Neuronal stem cell (in vitro differentiated cells): ENCODE measurements at regions not wholly inside any gene's neighbourhood (a gene's known extent, or its start where the extent isn't known, plus 50 kb on each side); places are given as distances from the start of the nearest gene placed in this dataset.

Source experiments
- DNase-seq: peaks from one replicate; pipeline ENCODE4 v3.0.0-alpha.2; 2013; ENCODE audit warnings: low spot score
- H2AFZ ChIP-seq: one replicate; pipeline ENCODE4 v1.6.1; 2013; ENCODE audit warnings: mild to moderate bottlenecking, low read length, inconsistent platforms
- H2AK5ac ChIP-seq: 2 replicates; pipeline ENCODE4 v1.6.1; 2013; ENCODE audit warnings: low read depth, mild to moderate bottlenecking, inconsistent platforms, low read length, moderate library complexity, mixed read lengths
- H2BK120ac ChIP-seq: 2 replicates; pipeline ENCODE4 v1.6.1; 2013; ENCODE audit warnings: low read depth, mild to moderate bottlenecking, inconsistent platforms, low read length, moderate library complexity, mixed read lengths
- H2BK12ac ChIP-seq: one replicate; pipeline ENCODE4 v1.6.1; 2013; ENCODE audit warnings: low read length, inconsistent platforms
- H2BK15ac ChIP-seq: 2 replicates; pipeline ENCODE4 v1.6.1; 2013; ENCODE audit warnings: mild to moderate bottlenecking, low read length, inconsistent platforms, mixed read lengths
- H2BK5ac ChIP-seq: one replicate; pipeline ENCODE4 v1.6.1; 2013; ENCODE audit warnings: inconsistent platforms, mild to moderate bottlenecking, low read length, moderate library complexity
- H3K14ac ChIP-seq: one replicate; pipeline ENCODE4 v1.6.1; 2013; ENCODE audit warnings: low read length, inconsistent platforms
- H3K18ac ChIP-seq: 2 replicates; pipeline ENCODE4 v1.6.1; 2013; ENCODE audit warnings: low read length, inconsistent platforms
- H3K23ac ChIP-seq: 2 replicates; pipeline ENCODE4 v1.6.1; 2013; ENCODE audit warnings: low read depth, mild to moderate bottlenecking, mixed read lengths, low read length, inconsistent platforms; ENCODE audit not compliant: poor library complexity
- H3K27ac ChIP-seq: replicated peaks from 3 replicates; pipeline ENCODE4 v1.5.1; 2013; ENCODE audit warnings: low read length, inconsistent platforms
- H3K27me3 ChIP-seq, 3 experiments: 2 replicates each; pipeline ENCODE4 v1.6.1; 2013; ENCODE audit warnings: low read length in 3 of 3, mild to moderate bottlenecking in 2 of 3, inconsistent platforms in 1 of 3, low read depth in 1 of 3, mixed read lengths in 1 of 3, moderate library complexity in 1 of 3; ENCODE audit not compliant: control insufficient read depth in 3 of 3, insufficient read depth in 3 of 3
- H3K36me3 ChIP-seq, 2 donors: replicated peaks in 1 of 2; 2 replicates each; pipeline ENCODE4 v1.6.1; 2013; ENCODE audit warnings: low read length in 2 of 2; ENCODE audit not compliant: control insufficient read depth in 2 of 2, insufficient read depth in 2 of 2
- H3K4ac ChIP-seq: 2 replicates; pipeline ENCODE4 v1.6.1; 2013; ENCODE audit warnings: inconsistent platforms, mild to moderate bottlenecking, low read length, moderate library complexity
- H3K4me1 ChIP-seq, 2 donors: 1 replicate in 1 of 2; 2 replicates in 1 of 2; pipeline ENCODE4 v1.6.1; 2013; ENCODE audit warnings: low read length in 2 of 2, low read depth in 1 of 2; ENCODE audit not compliant: control insufficient read depth in 2 of 2, insufficient read depth in 1 of 2
- H3K4me2 ChIP-seq: one replicate; pipeline ENCODE4 v1.6.1; 2013; ENCODE audit warnings: mild to moderate bottlenecking, low read length, inconsistent platforms; ENCODE audit not compliant: insufficient read depth, poor library complexity, severe bottlenecking
- H3K4me3 ChIP-seq, 2 donors: 2 replicates each; pipeline ENCODE4 v1.5.1; 2013; ENCODE audit warnings: low read length in 2 of 2, mild to moderate bottlenecking in 2 of 2, inconsistent platforms in 1 of 2, moderate library complexity in 1 of 2
- H3K79me1 ChIP-seq: one replicate; pipeline ENCODE4 v1.6.1; 2013; ENCODE audit warnings: low read depth, mild to moderate bottlenecking, inconsistent platforms, low read length, moderate library complexity
- H3K9ac ChIP-seq: one replicate; pipeline ENCODE4 v1.6.1; 2013; ENCODE audit warnings: mild to moderate bottlenecking, low read depth, low read length, inconsistent platforms; ENCODE audit not compliant: poor library complexity
- H3K9me3 ChIP-seq, 2 donors: replicated peaks in 1 of 2; 2 replicates each; pipeline versions ENCODE3 to v1.6.1; 2013; ENCODE audit warnings: low read length in 2 of 2, mild to moderate bottlenecking in 2 of 2, inconsistent platforms in 1 of 2, low read depth in 1 of 2, mixed read lengths in 1 of 2, moderate library complexity in 1 of 2; ENCODE audit not compliant: control insufficient read depth in 2 of 2, insufficient read depth in 1 of 2
- H4K8ac ChIP-seq: one replicate; pipeline ENCODE4 v1.6.1; 2013; ENCODE audit warnings: low read depth, mild to moderate bottlenecking, inconsistent platforms, low read length, moderate library complexity
- H4K91ac ChIP-seq: one replicate; pipeline ENCODE4 v1.6.1; 2013; ENCODE audit warnings: low read length, low read depth, mild to moderate bottlenecking, inconsistent platforms; ENCODE audit not compliant: poor library complexity
- WGBS, 2 donors: extraction: QIAGEN DNeasy Blood & Tissue Kit; methylation state at CpG; one replicate each; pipeline ENCODE4 v1.1.7; 2013; ENCODE audit warnings: missing lambda C conversion rate in 2 of 2, mixed read lengths in 1 of 2; ENCODE audit not compliant: insufficient read length in 2 of 2, insufficient replicate concordance in 1 of 2; ENCODE audit errors: extremely low coverage in 2 of 2; 5-methylcytosine and 5-hydroxymethylcytosine counted together

GRCh38 chr2:109070290-109070689, 58.7 kb upstream of the SH3RF3 start:
- Histone ChIP-seq H3K9me3 (no peaks in the 10 kb centered on the region), H2BK5ac (no peak overlapping the region), H3K4ac (no peak overlapping the region), H3K27me3 (no peaks in the 10 kb centered on the region), H3K27ac (no peak overlapping the region), H2BK120ac (no peak overlapping the region), H3K4me3 (no peak overlapping the region), H2AK5ac (no peak overlapping the region), H3K36me3 (no peaks in the 10 kb centered on the region), H3K79me1 (no peaks in the 10 kb centered on the region), H3K4me1 (peaks cover 0 to 8% of the 10 kb centered on the region in 2 donors), H2AFZ (no peak overlapping the region), H3K4me2 (no peak overlapping the region), H3K14ac (no peak overlapping the region), H3K23ac (no peak overlapping the region), H2BK12ac (no peak overlapping the region), H4K91ac (no peak overlapping the region), H2BK15ac (no peak overlapping the region), H3K18ac (no peak overlapping the region), H3K9ac (no peak overlapping the region), H4K8ac (no peak overlapping the region)
- no peak for DNase-seq
- WGBS, 2 donors, result no CpG with 5 or more reads among the region's 6 CpGs

- Histone ChIP-seq H3K4ac (no peak overlapping the region), H3K4me3 (no peak overlapping the region), H4K91ac (no peak overlapping the region), H3K18ac (no peak overlapping the region), H3K4me1 (peaks cover 0 to 8% of the 10 kb centered on the region in 2 donors), H3K27me3 (no peaks in the 10 kb centered on the region), H3K9ac (no peak overlapping the region), H3K36me3 (no peaks in the 10 kb centered on the region), H3K23ac (no peak overlapping the region), H2BK15ac (no peak overlapping the region), H3K9me3 (no peaks in the 10 kb centered on the region), H3K14ac (peak overlapping the region; percentile 85), H2BK120ac (no peak overlapping the region), H4K8ac (no peak overlapping the region), H3K79me1 (no peaks in the 10 kb centered on the region), H2AK5ac (no peak overlapping the region), H2BK12ac (no peak overlapping the region), H3K27ac (no peak overlapping the region), H2AFZ (no peak overlapping the region), H2BK5ac (no peak overlapping the region), H3K4me2 (no peak overlapping the region)
- no CpG with 5 or more reads among the region's 9 CpGs for WGBS, 2 donors
- no peak for DNase-seq
These were observed 59.4 kb upstream of the SH3RF3 start for GRCh38 chr2:109069331-109070194.

GRCh38 chr2:109068811-109069210, 60.2 kb upstream of the SH3RF3 start:
- no peaks in the 10 kb centered on the region for H3K36me3 ChIP-seq
- no peak overlapping the region for H2BK12ac ChIP-seq
- H3K9ac ChIP-seq, result no peak overlapping the region
- H3K4me1 ChIP-seq, result peaks cover 0 to 8% of the 10 kb centered on the region in 2 donors
- no peak overlapping the region for H3K4me2 ChIP-seq
- H3K27me3 ChIP-seq, result no peaks in the 10 kb centered on the region
- no peak for DNase-seq
- H4K8ac ChIP-seq, result no peak overlapping the region
- no peak overlapping the region for H3K4me3 ChIP-seq
- no peak overlapping the region for H3K23ac ChIP-seq
- no peak overlapping the region for H2BK5ac ChIP-seq
- H3K79me1 ChIP-seq, result no peaks in the 10 kb centered on the region
- H2AFZ ChIP-seq, result no peak overlapping the region
- no peak overlapping the region for H3K18ac ChIP-seq
- no peak overlapping the region for H2BK15ac ChIP-seq
- whole genome bisulfite sequencing, 2 donors, result no CpG with 5 or more reads among the region's 2 CpGs
- no peak overlapping the region for H2BK120ac ChIP-seq
- no peak overlapping the region for H3K14ac ChIP-seq
- H3K27ac ChIP-seq, result no peak overlapping the region
- no peak overlapping the region for H3K4ac ChIP-seq
- no peak overlapping the region for H4K91ac ChIP-seq
- no peak overlapping the region for H2AK5ac ChIP-seq
- H3K9me3 ChIP-seq, result no peaks in the 10 kb centered on the region

GRCh38 chr2:109067631-109068125, 61.3 kb upstream of the SH3RF3 start:
- Histone ChIP-seq H3K9me3 (no peaks in the 10 kb centered on the region), H2AFZ (no peak overlapping the region), H3K4me2 (no peak overlapping the region), H3K79me1 (no peaks in the 10 kb centered on the region), H2AK5ac (peak overlapping the region; percentile 16), H4K8ac (no peak overlapping the region), H3K9ac (no peak overlapping the region), H2BK12ac (no peak overlapping the region), H3K27me3 (peaks cover 0 to 4% (median 0%) of the 10 kb centered on the region in 3 experiments), H3K4ac (no peak overlapping the region), H3K4me3 (no peak overlapping the region), H3K27ac (no peak overlapping the region), H3K23ac (peak overlapping the region; percentile 9), H2BK120ac (no peak overlapping the region), H3K4me1 (peaks cover 0 to 16% of the 10 kb centered on the region in 2 donors), H3K14ac (no peak overlapping the region), H2BK15ac (no peak overlapping the region), H2BK5ac (no peak overlapping the region), H3K36me3 (no peaks in the 10 kb centered on the region), H3K18ac (peak overlapping the region; percentile 42), H4K91ac (no peak overlapping the region)
- DNase-seq, result no peak
- no CpG with 5 or more reads among the region's 5 CpGs for WGBS, 2 donors
